ENCODE measurements at regions not wholly inside any gene's neighbourhood (a gene's known extent, or its start where the extent isn't known, plus 50 kb on each side); places are given as distances from the start of the nearest gene placed in this dataset.

GRCh38 chr5:124572971-124573370, 173.5 kb downstream of the ZNF608 start:
- DNase-seq (ENCODE audit: low read depth), result no peak
- TF ChIP-seq CTCF (IDR thresholded peaks at IDR 0.05; ENCODE audit: control insufficient read depth, insufficient read depth, low read depth, low read length, missing control alignments), result no peak
- H3K4me3 ChIP-seq (ENCODE audit: control insufficient read depth, low read depth, low read length), result no peak overlapping the region

- no peak for TF ChIP-seq CTCF (IDR thresholded peaks at IDR 0.05; ENCODE audit: control insufficient read depth, insufficient read depth, low read depth, low read length, missing control alignments)
- H3K4me3 ChIP-seq (ENCODE audit: control insufficient read depth, low read depth, low read length), result no peak overlapping the region
- no peak for DNase-seq (ENCODE audit: low read depth)
Observed at GRCh38 chr5:124570285-124571035, 176.0 kb downstream of the ZNF608 start.

GRCh38 chr5:124566875-124567450, 179.5 kb downstream of the ZNF608 start:
- no peak for DNase-seq (ENCODE audit: low read depth)

GRCh38 chr5:124561451-124561850, 185.0 kb downstream of the ZNF608 start:
- no peak overlapping the region for H3K4me3 ChIP-seq (ENCODE audit: control insufficient read depth, low read depth, low read length)
- DNase-seq (ENCODE audit: low read depth), result no peak
- no peak for TF ChIP-seq CTCF (IDR thresholded peaks at IDR 0.05; ENCODE audit: control insufficient read depth, insufficient read depth, low read depth, low read length, missing control alignments)

More at GRCh38 chr5:124566875-124567450, 179.5 kb downstream of the ZNF608 start:
- H3K4me3 ChIP-seq (ENCODE audit: control insufficient read depth, low read depth, low read length), result no peak overlapping the region
- no peak for TF ChIP-seq CTCF (IDR thresholded peaks at IDR 0.05; ENCODE audit: control insufficient read depth, insufficient read depth, low read depth, low read length, missing control alignments)

GRCh38 chr5:124560370-124560769, 186.1 kb downstream of the ZNF608 start:
- no peak overlapping the region for H3K4me3 ChIP-seq (ENCODE audit: control insufficient read depth, low read depth, low read length)
- no peak for TF ChIP-seq CTCF (IDR thresholded peaks at IDR 0.05; ENCODE audit: control insufficient read depth, insufficient read depth, low read depth, low read length, missing control alignments)
- DNase-seq (ENCODE audit: low read depth), result no peak

- no peak for DNase-seq (ENCODE audit: low read depth)
- no peak for TF ChIP-seq CTCF (IDR thresholded peaks at IDR 0.05; ENCODE audit: control insufficient read depth, insufficient read depth, low read depth, low read length, missing control alignments)
- H3K4me3 ChIP-seq (ENCODE audit: control insufficient read depth, low read depth, low read length), result no peak overlapping the region
Observed at GRCh38 chr5:124557761-124558160, 188.7 kb downstream of the ZNF608 start.
